NCI-H82 (cell line): ENCODE measurements at regions not wholly inside any gene's neighbourhood (a gene's known extent, or its start where the extent isn't known, plus 50 kb on each side); places are given as distances from the start of the nearest gene placed in this dataset.
A peak's percentile ranks its signal among the peaks of the same experiment; 100 is the strongest.

Experiments used
- DNase-seq: peaks from one replicate; lab custom pipeline; 2025; lab: John Stamatoyannopoulos, UW

- DNase-seq: no peak
Observed at GRCh38 chr12:4106621-4107020, 166.9 kb upstream of the CCND2 start.

- DNase-seq: no peak
Observed at GRCh38 chr12:4104722-4105244, 168.8 kb upstream of the CCND2 start.

- peak; percentile 60 for DNase-seq
Observed at GRCh38 chr12:4099276-4099675, 174.3 kb upstream of the CCND2 start.

GRCh38 chr12:4091016-4091743 lies 182.4 kb upstream of the CCND2 start:
- no peak for DNase-seq

GRCh38 chr12:4089956-4090355 lies 183.6 kb upstream of the CCND2 start:
- DNase-seq: no peak

- no peak for DNase-seq
Observed at GRCh38 chr12:4089121-4089606, 184.4 kb upstream of the CCND2 start.

GRCh38 chr12:4088451-4088850 lies 185.1 kb upstream of the CCND2 start:
- DNase-seq: no peak

- no peak for DNase-seq
Observed at GRCh38 chr12:4086481-4086880, 187.1 kb upstream of the CCND2 start.

- DNase-seq: no peak
Observed at GRCh38 chr12:4084573-4084972, 189.0 kb upstream of the CCND2 start.

GRCh38 chr12:4082809-4083403 lies 190.7 kb upstream of the CCND2 start:
- DNase-seq: no peak

- DNase-seq: no peak
Observed at GRCh38 chr12:4080213-4080612, 193.3 kb upstream of the CCND2 start.

- DNase-seq: no peak
Observed at GRCh38 chr12:4074129-4074528, 199.4 kb upstream of the CCND2 start.

- DNase-seq: no peak
Observed at GRCh38 chr12:4069670-4070010, 196.4 kb upstream of the PARP11 start.

- no peak for DNase-seq
Observed at GRCh38 chr12:4068981-4069669, 195.9 kb upstream of the PARP11 start.

GRCh38 chr12:4064008-4064407 lies 190.8 kb upstream of the PARP11 start:
- no peak for DNase-seq

- DNase-seq: no peak
Observed at GRCh38 chr12:4059898-4060568, 186.8 kb upstream of the PARP11 start.

- DNase-seq: no peak
Observed at GRCh38 chr12:4056910-4057845, 184.0 kb upstream of the PARP11 start.

- no peak for DNase-seq
Observed at GRCh38 chr12:4054630-4055029, 181.4 kb upstream of the PARP11 start.

GRCh38 chr12:4052691-4053090 lies 179.5 kb upstream of the PARP11 start:
- no peak for DNase-seq

GRCh38 chr12:4051596-4051995 lies 178.4 kb upstream of the PARP11 start:
- DNase-seq: no peak

GRCh38 chr12:4050340-4050739 lies 177.1 kb upstream of the PARP11 start:
- DNase-seq: no peak
